GM21786 (cell line): ENCODE measurements at regions not wholly inside any gene's neighbourhood (a gene's known extent, or its start where the extent isn't known, plus 50 kb on each side); places are given as distances from the start of the nearest gene placed in this dataset.

ENCODE experiments used
- ATAC-seq: cut with Tn5 transposase; IDR thresholded peaks from one replicate; pipeline ENCODE4 v1.9.1; 2021; ENCODE audit not compliant: unreplicated experiment

DNA sequence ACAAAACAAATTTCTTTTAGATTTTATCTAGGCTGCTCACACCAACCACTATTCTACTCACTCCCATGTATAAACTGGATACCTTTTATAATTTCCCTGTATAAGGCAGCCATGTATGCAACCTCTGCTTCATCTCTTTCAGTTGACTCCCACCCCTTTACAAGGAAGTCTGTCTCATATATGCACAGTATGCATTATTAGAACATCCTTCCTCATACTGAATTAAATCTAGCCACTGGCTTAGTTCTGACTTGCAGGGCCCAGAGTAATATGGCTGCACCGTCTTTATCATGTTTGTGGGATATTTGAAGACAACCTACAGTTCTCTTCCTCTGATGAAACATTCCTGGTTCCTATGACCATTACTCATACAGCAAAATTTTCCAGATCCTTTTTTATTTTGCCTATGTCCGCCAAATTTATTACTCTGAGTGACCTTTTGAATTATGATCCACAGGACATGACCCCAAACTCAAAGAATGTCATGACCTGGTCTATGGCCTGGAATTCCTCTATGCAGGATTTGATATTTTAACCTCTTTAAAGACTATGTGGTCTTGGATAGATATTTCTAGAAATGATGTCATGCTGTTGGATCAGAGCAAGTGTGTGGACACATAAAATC, 76.6 kb upstream of the ITGA1 start:
- no peak for ATAC-seq

DNA sequence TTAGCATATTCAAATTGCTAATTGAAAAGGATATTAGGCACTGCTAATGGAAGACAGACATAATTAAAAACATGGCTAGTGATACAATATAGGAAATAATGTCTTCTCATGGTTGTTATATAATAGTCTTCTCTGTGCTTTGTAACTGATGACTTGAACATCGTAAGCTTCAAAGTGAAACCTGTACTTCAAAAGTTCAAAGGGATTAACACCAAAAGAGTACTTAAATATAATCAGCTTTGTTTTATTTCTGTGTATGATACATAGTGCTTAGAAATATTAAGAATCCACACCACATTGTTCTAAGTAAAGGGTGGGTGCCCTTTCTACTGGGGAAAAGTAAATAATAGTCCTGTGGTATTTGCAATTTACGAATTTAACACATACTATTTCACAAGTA, 75.4 kb upstream of the ITGA1 start:
- no peak for ATAC-seq

DNA sequence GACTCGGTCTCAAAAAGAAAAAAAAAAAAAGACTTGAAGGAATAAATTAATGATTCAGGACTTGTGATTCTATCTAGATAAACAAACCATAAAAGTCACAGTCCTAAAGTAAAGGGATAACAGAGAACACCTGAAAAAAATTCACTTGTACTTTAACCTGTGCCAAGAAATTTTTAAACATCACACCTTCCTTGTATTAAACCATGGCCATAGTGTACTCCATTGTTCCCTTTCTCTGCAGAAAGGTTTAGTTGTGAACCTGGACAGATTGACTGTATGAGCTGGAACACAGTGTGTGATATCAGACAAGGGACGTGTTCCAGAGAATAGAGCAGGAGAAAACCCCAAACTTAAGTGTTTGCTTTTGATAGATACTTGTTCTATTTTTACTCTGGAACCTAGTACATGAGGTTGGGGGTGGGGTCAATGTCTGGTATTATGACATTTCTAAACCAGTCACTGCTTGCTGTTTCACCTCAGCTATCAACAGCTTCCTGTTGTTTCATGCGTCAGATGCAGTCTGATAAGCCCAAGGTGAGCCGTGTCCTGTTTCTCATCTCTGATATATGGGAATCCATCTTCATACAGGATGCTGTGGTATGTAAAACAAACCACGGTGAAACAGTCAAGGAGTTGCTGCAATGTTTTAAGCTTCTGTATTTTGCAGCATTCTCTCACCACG, 62.5 kb upstream of the ITGA1 start:
- peak; percentile 84 for ATAC-seq

GRCh38 chr5:52725808-52726207, 61.9 kb upstream of the ITGA1 start:
- peak; percentile 10 for ATAC-seq

DNA sequence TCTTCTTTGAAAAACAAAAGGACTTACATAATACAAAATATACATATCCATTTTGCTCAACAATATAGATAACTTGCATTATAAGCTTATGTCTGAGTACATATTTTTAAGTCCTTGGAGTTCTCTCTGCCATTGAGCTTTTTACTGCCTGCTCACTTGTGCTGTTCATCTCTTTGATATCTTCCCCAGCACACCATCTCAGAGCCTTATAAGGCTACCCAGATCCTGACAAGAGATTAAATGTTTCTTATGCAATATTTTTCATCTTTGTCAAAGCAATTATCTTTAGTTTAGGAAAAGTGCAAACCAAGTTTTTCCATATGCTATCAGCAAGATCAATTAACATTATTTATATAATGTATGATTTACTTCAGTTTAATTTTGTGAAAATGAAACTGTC, 60.7 kb upstream of the ITGA1 start:
- ATAC-seq = no peak

DNA sequence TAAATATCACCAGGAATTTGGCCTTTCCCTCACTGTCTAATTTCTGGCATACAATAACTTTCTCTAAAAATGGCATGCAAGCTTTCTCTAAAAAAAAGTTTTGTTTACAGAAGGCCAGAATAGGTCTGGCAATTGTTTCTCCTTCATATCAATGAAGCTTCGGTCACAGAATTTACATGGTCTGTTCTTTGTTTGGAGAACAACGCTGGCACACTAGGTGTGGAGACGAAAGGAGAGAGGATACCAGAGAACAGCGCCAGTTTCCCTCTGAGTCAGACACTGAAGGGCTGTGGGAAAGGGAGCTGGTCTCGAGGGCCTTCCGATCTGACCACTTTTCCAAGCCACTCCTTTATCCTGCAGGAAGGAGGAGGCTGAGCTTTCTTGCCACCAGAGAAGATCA, 60.1 kb upstream of the ITGA1 start:
- ATAC-seq = no peak

- ATAC-seq = no peak
Observed at GRCh38 chr5:52728224-52728623, 59.5 kb upstream of the ITGA1 start.

DNA sequence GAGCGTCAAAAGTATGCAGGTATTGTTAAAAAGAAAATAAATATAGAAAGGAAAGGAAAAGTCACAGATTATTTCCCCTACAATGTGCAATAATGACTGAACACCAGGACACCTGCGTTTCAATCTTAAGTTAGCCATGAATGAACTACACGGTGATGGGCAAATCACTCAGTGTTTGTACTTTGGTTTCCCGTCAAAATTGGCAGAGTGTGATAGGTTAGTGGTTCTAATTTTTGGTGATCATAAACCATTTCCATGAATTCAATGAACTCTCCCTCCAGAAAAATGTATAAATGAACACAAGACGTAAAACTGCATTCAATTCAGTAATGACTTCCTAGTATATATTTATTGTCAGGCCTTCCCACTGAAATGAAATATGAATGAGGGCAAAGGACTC, 59.0 kb upstream of the ITGA1 start:
- ATAC-seq = no peak

DNA sequence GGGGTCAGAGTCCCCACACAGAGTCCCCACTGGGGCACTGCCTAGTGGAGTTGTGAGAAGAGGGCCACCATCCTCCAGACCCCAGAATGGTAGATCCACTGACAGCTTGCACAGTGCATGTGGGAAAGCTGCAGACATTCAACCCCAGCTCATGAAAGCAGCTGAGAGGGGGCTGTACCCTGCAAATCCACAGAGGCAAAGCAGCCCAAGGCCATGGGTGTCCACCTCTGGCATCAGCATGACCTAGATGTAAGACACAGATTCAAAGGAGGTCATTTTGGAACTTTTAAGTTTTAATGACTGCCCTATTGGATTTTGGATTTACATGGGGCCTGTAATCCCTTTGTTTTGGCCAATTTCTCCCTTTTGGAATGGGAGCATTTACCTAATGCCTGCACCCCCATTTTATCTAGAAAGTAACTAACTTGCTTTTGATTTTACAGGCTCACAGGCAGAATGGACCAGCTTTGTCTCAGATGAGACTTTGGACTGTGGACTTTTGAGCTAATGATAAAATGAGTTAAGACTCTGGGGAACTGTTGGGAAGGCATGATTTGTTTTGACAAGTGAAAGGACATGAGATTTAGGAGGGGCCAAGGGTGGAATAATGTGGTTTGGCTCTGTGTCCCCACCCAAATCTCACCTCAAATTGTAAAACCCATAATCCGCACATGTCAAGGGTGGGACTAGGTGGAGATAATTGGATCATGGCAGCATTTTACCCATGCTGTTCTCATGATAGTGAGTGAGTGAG, 56.3 kb upstream of the ITGA1 start:
- no peak for ATAC-seq

DNA sequence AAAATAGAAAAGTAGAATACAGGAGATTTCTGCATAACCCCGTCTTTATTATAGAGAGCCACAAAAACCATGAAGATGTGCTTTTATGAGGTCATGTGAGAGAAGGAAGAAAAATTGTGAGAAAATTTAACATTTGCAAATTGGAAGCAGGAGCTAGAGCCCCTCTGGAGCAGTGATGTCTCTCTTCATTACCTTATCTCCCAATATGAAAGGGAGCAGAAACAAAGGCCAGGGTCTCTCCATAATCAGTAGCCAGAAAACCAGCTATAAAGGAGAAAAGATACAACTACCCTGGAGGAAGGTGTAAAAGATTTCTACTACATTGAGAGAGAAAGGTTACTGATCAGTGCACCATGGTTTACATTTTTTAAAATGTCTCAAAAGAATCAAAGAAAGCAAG, 53.2 kb upstream of the ITGA1 start:
- ATAC-seq = no peak

DNA sequence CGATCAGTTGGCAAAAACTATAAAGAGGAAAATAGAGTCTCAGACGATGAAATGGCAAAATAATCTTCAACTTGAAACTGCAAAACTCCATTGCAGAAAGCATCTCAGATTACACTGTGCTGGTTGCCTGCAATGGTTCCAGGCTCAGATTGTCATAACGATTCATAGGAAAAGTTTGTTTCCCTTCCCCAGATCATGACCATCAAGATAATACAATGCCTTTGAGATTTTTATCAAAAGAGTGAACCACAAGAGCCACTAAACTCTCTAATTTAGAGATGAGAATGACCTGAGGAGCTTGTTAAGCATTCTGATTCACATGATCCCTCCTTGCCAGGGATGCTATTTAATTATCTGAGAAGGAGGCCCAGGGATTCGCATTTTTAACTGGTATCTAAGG, 52.6 kb upstream of the ITGA1 start:
- ATAC-seq = no peak
